DND-41 (cell line): ENCODE measurements at regions not wholly inside any gene's neighbourhood (a gene's known extent, or its start where the extent isn't known, plus 50 kb on each side); places are given as distances from the start of the nearest gene placed in this dataset.

Source experiments
- ATAC-seq: fragments of 200-7000 bp; cut with Tn5 transposase; 3 replicates; pipeline ENCODE4 v1.9.1; 2021; ENCODE audit warnings: low read depth; ENCODE audit not compliant: insufficient read depth
- DNase-seq: peaks from one replicate; pipeline ENCODE4 v3.0.0-alpha.2; 2020
- H2AFZ ChIP-seq: 2 replicates; pipeline ENCODE4 v1.6.0; 2012; ENCODE audit warnings: low read depth, low read length
- H3K27ac ChIP-seq: 2 replicates; pipeline ENCODE4 v1.5.1; 2012; ENCODE audit warnings: low read length, inconsistent platforms
- H3K27me3 ChIP-seq: fragments of 200-600 bp; sonication (generic); 2 replicates; pipeline ENCODE4 v1.6.0; 2012; ENCODE audit warnings: low read length, mild to moderate bottlenecking, inconsistent platforms; ENCODE audit not compliant: insufficient read depth, poor library complexity
- H3K36me3 ChIP-seq: 2 replicates; pipeline ENCODE4 v1.5.1; 2012; ENCODE audit warnings: low read length, inconsistent platforms; ENCODE audit not compliant: insufficient read depth
- H3K4me1 ChIP-seq: 2 replicates; pipeline ENCODE4 v1.5.1; 2012; ENCODE audit warnings: mild to moderate bottlenecking, low read length; ENCODE audit not compliant: insufficient read depth
- H3K4me2 ChIP-seq: 2 replicates; pipeline ENCODE4 v1.6.0; 2012; ENCODE audit warnings: mild to moderate bottlenecking, moderate library complexity, low read length, inconsistent platforms; ENCODE audit not compliant: insufficient read depth
- H3K4me3 ChIP-seq, 2 experiments: fragments of 200-600 bp in 1 of 2; shearing (Covaris generic) in 1 of 2; 2 replicates each; pipeline ENCODE4 v1.5.1; 2012 to 2016; ENCODE audit warnings: inconsistent platforms in 2 of 2, low read length in 2 of 2, mild to moderate bottlenecking in 2 of 2, low read depth in 1 of 2, moderate library complexity in 1 of 2
- H3K79me2 ChIP-seq: 2 replicates; pipeline ENCODE4 v1.6.0; 2012; ENCODE audit warnings: low read length, inconsistent platforms; ENCODE audit not compliant: insufficient read depth
- H3K9ac ChIP-seq: 2 replicates; pipeline ENCODE4 v1.6.0; 2012; ENCODE audit warnings: low read depth, mild to moderate bottlenecking, inconsistent platforms, low read length, moderate library complexity
- H3K9me3 ChIP-seq: 2 replicates; pipeline ENCODE4 v1.5.1; 2012; ENCODE audit warnings: low read length, moderate library complexity, mild to moderate bottlenecking, inconsistent platforms; ENCODE audit not compliant: insufficient read depth, severe bottlenecking
- H4K20me1 ChIP-seq: 2 replicates; pipeline ENCODE4 v1.6.0; 2012; ENCODE audit warnings: low read length; ENCODE audit not compliant: insufficient read depth
- CTCF ChIP-seq: IDR thresholded peaks from 2 replicates; pipeline ENCODE4 v1.5.1; 2012; ENCODE audit warnings: borderline replicate concordance, low read length, moderate library complexity, mild to moderate bottlenecking; ENCODE audit not compliant: poor library complexity, severe bottlenecking; ENCODE audit errors: extremely low read depth
- EZH2 ChIP-seq: IDR thresholded peaks from 3 replicates; pipeline ENCODE4 v1.6.1; 2012; ENCODE audit warnings: borderline replicate concordance, low read depth, mild to moderate bottlenecking, moderate library complexity, low read length, inconsistent platforms; ENCODE audit not compliant: severe bottlenecking

GRCh38 chr6:15915508-15916178 is 213.2 kb upstream of the MYLIP start:
- ATAC-seq (no peak), DNase-seq (no peak)
- no peak overlapping the region for H3K4me2 ChIP-seq
- H3K4me3 ChIP-seq: no peak overlapping the region
- H4K20me1 ChIP-seq: no peaks in the 10 kb centered on the region
- H3K27me3 ChIP-seq: no peaks in the 10 kb centered on the region
- H3K27ac ChIP-seq: no peak overlapping the region
- no peak overlapping the region for H3K9ac ChIP-seq
- TF ChIP-seq EZH2 (no peak), CTCF (no peak)
- no peaks in the 10 kb centered on the region for H3K79me2 ChIP-seq
- H2AFZ ChIP-seq: no peak overlapping the region
- no peaks in the 10 kb centered on the region for H3K9me3 ChIP-seq
- H3K36me3 ChIP-seq: no peaks in the 10 kb centered on the region
- H3K4me1 ChIP-seq: no peaks in the 10 kb centered on the region

GRCh38 chr6:15914553-15914952 is 214.3 kb upstream of the MYLIP start:
- no peak for ATAC-seq
- H3K27ac ChIP-seq: no peak overlapping the region
- no peaks in the 10 kb centered on the region for H3K79me2 ChIP-seq
- no peaks in the 10 kb centered on the region for H3K9me3 ChIP-seq
- TF ChIP-seq CTCF (no peak), EZH2 (no peak)
- no peak for DNase-seq
- no peak overlapping the region for H2AFZ ChIP-seq
- H3K4me3 ChIP-seq: no peak overlapping the region
- no peaks in the 10 kb centered on the region for H3K36me3 ChIP-seq
- H3K27me3 ChIP-seq: no peaks in the 10 kb centered on the region
- no peak overlapping the region for H3K9ac ChIP-seq
- no peaks in the 10 kb centered on the region for H4K20me1 ChIP-seq
- H3K4me1 ChIP-seq: no peaks in the 10 kb centered on the region
- H3K4me2 ChIP-seq: no peak overlapping the region

- Histone ChIP-seq H3K27me3 (no peaks in the 10 kb centered on the region), H3K9ac (no peak overlapping the region), H3K9me3 (no peaks in the 10 kb centered on the region), H4K20me1 (no peaks in the 10 kb centered on the region), H3K4me2 (no peak overlapping the region), H3K4me1 (no peaks in the 10 kb centered on the region), H3K36me3 (no peaks in the 10 kb centered on the region), H3K4me3 (no peak overlapping the region), H3K79me2 (no peaks in the 10 kb centered on the region), H3K27ac (no peak overlapping the region), H2AFZ (no peak overlapping the region)
- DNase-seq (no peak), ATAC-seq (no peak)
- TF ChIP-seq EZH2 (no peak), CTCF (no peak)
These were observed 215.3 kb upstream of the MYLIP start for GRCh38 chr6:15913573-15913972.
